ENCODE measurements at regions not wholly inside any gene's neighbourhood (a gene's known extent, or its start where the extent isn't known, plus 50 kb on each side); places are given as distances from the start of the nearest gene placed in this dataset.
"Not testable (repeated sequence)": the region's sequence is repeated elsewhere in the genome, so short reads cannot be mapped to it uniquely, and the experiment has no call there.

DNA sequence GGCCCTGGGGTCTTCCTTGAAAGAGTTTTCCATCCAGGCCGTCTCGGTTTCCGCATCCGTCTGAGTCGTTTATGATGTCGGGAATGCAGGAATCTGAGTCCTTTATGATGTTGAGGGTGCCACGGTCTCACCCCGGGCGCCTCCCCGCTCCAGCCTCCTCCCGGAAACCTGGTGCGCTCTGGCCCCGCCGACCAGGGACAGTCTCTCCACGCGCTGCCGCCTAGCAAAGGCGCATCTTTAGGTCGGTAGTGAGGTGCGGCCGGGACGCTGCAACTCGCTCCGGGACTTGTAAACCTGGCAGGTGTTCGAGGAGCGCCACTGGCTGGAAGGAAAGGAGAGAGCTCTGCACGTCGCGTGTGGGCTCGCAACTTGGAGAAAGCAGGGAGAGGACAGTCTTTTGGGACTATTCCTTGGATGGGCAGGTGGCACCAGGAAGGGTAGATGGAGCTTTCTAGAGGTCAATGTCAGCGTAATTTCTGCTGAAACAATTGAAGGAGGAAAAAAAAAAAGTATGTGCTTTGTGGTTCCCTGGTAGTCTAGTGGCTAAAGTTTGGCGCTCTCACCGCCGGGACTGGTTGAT is 132.0 kb downstream of the FAM72B start:
- DNase-seq (ENCODE audit: low read depth) = not testable (repeated sequence)

DNA sequence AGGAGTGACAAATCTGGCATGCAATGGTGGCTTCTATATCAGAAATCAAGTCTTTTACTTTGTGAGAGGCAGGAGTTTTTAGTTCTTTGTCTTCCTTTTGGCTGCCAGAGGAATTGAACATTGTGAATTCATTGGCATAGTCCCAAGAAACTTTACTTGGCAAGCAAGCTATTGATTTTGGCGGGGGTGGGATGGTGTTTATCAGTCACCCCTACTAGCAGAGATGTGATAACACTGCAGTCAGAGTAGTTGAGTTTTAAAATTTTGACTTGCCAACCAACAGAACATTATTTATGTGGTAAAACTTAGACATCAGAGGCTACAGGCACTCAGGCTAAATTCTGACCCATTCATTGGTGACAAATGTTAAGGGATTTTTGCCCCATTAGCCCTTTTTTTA is 129.2 kb downstream of the FAM72B start:
- DNase-seq (ENCODE audit: low read depth) = not testable (repeated sequence)

- not testable (repeated sequence) for DNase-seq (ENCODE audit: low read depth)
Measured at GRCh38 chr1:121066925-121067324, 117.2 kb downstream of the FAM72B start.

DNA sequence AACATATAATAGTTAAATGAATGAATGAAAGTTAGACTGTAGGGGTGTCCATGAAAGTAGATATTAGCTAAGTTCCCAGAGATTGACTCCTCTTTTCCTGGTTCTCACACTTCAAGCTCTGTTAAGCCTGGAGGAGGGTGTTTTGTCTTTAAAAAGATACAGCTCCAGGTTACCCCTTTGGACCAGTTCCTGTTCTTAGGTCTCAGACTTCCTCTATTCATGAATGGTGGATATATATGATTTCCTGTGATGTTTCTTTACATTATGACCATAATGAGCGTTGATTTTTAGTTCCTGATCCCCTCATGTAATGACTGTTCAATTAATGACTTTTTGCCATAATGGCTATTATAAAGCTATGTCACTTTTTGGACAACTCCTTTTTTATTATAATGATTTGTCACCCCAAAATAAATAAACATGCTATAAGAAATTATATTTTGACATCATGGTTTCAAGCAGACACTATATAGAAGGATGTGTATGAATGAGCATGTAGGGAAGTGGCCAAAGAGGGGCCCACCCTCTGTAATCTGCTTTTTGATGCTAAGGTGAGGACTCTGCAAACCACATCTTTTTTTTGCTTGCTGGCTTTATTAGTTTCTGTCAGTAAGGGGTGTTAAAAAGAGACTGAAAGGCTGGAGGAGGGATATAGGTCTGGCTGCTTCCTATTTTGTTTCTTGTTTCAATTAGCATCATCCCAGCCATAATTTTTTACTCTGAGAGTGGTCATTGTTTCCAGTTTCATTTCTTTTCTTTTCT is 115.2 kb downstream of the FAM72B start:
- not testable (repeated sequence) for DNase-seq (ENCODE audit: low read depth)

DNA sequence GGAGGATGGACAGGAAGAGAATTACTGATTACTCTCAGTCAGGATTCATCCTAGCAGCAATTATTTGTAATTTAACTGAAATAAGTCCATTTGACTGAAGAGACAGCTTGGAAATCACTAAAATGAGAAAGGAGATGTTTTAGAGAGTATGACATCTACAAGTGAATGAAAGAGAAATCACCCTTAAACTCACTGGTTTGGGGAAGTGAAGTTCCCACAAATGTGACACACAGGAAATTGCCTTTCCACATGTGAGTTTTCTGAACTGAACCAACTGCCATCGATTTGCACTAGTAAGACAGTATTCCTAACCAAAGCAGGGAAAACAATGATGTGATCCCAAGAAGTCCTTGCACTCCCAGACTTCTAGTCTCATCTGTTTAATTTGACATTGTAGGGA is 110.3 kb downstream of the FAM72B start:
- not testable (repeated sequence) for DNase-seq (ENCODE audit: low read depth)

DNA sequence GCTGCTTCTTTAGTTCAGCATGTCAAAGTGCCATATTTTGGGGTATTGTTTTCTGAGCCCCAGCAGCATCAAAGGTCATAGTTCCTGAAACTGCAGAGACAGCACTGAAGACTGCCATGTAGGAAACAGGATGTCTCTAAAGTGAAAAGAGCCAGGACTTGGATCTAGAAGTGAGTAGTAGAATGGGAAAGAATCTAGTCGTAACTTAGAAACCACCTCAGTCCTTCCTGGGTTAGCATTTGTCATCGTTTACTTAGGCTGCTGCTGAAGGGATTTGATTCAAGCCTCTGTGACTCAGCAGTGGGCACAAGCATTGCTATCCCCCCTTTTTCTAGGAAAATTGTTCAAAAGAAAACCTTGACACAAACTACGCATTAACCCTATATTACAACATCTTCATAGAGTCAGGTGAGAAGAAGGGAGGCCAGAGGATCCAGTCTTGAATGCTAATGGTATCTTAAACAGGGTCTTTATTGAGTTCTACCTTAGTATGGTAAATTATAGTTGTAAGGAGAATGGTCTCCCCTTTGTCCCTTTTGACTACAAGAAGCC is 108.8 kb downstream of the FAM72B start:
- DNase-seq (ENCODE audit: low read depth) = not testable (repeated sequence)

DNA sequence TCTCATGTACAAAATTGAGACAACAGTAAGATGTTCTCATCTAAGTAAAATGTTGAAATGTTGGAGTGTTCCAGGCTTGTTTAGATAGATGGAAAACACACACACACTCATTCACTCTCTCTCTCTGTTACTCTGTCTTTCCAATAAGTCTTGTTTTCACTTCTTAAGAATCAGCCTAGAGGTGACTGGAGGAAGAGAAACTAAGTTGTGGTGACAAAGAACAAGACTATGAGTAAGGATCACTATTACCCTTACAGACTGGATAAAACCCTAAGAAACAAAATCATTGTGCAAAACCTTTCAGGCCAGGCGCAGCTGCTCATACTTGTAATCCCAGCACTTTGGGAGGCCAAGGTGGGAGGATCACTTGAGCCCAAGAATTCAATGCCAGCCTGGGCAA is 107.5 kb downstream of the FAM72B start:
- not testable (repeated sequence) for DNase-seq (ENCODE audit: low read depth)

- not testable (repeated sequence) for DNase-seq (ENCODE audit: low read depth)
Measured at GRCh38 chr1:121079655-121080054, 104.5 kb downstream of the FAM72B start.

GRCh38 chr1:121080197-121080903 is 103.8 kb downstream of the FAM72B start:
- not testable (repeated sequence) for DNase-seq (ENCODE audit: low read depth)

DNA sequence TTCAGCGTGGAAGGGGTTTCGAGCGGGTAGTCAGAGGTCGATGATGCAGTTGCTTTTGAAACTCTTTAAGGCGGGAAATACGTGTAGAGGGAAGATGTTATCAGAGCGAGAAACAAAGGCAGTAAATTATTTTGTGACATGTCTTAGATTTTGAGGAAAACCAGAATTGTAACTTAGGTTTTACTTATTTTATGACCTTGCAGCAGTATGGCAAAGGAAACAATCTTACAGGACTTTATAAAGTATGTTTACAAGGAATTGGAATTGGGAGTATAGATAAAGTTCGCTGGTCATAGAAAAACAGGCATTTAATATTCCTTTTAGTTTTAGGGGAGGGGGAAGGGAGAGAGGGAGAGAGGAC is 103.3 kb downstream of the FAM72B start:
- DNase-seq (ENCODE audit: low read depth) = not testable (repeated sequence)

GRCh38 chr1:121081625-121082199 is 102.4 kb downstream of the FAM72B start:
- DNase-seq (ENCODE audit: low read depth) = not testable (repeated sequence)

DNA sequence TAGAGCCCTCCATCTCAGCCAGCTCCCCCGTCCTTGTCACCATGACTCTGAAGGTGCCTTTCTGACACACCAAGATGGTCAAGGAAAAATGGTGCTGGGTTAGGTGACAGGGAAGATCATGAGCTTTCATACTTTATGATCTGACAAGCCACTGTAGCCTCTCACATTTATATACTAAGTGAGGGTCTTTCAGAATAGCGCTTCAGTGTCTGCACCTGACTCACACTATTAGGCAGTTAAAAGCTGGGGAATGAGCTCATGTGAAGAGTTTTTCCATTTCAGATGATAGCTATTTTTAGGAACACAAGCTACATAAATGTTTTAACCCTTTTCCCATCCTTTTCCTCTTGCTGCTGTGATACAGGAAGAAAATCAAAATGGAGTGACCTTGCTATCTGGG is 101.1 kb downstream of the FAM72B start:
- not testable (repeated sequence) for DNase-seq (ENCODE audit: low read depth)

GRCh38 chr1:121086249-121086648 is 97.9 kb downstream of the FAM72B start:
- not testable (repeated sequence) for DNase-seq (ENCODE audit: low read depth)

GRCh38 chr1:121087221-121087620 is 96.9 kb downstream of the FAM72B start:
- DNase-seq (ENCODE audit: low read depth) = not testable (repeated sequence)

- not testable (repeated sequence) for DNase-seq (ENCODE audit: low read depth)
Measured at GRCh38 chr1:121088568-121088967, 95.6 kb downstream of the FAM72B start.

GRCh38 chr1:121092329-121092968 is 91.7 kb downstream of the FAM72B start:
- DNase-seq (ENCODE audit: low read depth) = not testable (repeated sequence)

DNA sequence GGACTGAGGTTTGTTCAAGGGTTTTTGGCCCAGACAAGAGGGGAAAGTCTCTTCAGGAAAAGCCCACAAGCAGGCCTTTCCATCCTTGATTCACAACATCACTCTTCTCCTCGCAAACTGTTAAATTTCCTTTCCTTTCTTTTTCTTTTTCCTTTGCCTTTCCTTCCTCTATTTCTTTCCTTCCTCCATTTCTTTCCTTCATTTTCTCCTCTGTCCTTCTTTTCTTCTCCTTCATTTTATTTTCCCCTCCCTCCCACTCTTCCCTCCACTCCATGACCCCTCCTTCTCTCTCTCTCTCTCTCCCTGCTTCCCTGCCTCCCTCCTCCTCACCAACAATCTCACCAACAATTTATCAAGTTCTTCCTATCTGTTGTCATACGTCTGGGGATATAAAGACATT is 89.1 kb downstream of the FAM72B start:
- not testable (repeated sequence) for DNase-seq (ENCODE audit: low read depth)

DNA sequence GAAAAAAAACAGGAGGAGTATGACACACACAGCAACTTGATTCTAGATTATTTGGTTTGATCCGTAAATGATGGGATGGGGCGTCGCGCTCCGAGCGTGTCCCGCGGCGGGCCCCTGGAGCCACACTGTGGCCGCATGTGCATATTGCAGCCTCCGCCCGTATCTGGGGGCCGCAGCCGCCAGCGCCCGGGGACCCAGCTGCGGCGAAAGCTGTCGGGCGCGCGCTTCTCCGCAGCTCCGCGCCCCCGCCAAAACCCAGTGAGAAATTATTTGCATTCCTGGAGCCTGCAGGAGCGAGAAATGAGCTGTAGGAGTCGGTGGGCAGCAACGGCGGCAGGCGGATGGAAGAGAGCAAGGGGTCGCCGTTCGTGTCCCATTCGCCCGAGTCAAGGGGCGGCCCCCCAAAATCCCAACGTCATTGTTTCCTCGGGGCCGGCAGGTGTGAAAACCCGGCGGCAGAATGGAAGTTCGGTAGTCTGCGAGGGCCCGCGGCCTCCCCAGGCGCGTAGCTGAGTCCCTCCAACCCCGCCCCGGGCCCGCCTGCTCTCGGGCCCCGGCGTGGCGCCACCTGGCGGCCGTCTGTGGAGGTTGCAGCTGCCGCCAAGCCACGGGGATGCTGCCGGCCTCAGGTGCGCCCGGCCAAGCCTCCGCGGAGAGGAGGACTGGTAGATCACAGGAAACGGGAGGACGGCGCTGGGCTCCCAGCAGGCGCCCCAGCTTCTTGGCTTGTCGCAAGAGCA is 86.8 kb downstream of the FAM72B start:
- peak; percentile 76 for DNase-seq (ENCODE audit: low read depth)

DNA sequence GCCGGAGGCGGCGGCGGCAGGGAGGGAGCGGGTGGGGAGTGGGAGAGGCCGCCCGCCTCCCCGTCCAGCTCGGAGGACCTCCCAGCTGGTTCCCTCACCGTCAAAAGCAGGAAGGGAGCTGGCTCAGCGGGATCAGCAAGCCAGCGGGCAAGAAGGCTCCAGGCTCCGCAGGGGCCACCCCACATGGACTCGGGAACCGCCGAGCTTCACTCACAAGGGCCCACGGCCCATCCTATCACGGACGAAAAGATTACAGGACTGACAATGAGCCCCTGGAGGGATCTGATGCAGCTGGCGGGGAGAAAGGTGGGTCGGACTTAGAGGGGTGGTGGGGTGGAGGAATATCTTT is 86.3 kb downstream of the FAM72B start:
- not testable (repeated sequence) for DNase-seq (ENCODE audit: low read depth)

DNA sequence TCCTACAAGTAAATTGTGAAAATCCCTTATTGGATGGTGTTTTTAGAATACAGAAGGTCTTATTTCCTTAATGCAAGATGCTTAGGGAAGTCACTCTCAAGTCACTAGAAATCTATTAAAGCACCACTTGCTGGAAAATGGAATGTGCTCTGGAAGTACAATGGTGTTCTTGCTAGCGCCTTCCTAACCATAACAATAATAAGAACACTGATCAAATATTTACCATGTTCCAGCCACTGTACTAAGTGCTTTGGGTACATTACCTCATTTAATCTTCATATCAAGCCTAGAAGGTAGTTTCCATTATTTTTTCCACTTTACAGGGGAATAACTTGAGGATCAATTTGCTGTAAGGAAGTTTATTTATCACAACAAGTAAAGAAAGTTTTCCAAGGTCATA is 75.1 kb downstream of the FAM72B start:
- not testable (repeated sequence) for DNase-seq (ENCODE audit: low read depth)
